ENCODE measurements at regions not wholly inside any gene's neighbourhood (a gene's known extent, or its start where the extent isn't known, plus 50 kb on each side); places are given as distances from the start of the nearest gene placed in this dataset.

- Histone ChIP-seq H3K9me2 (replicated peaks; ENCODE audit: control insufficient read depth, low read length) (no peaks in the 10 kb centered on the region), H3K4me2 (ENCODE audit: low read length) (no peak overlapping the region), H4K20me1 (ENCODE audit: control insufficient read depth, insufficient read depth, low read depth, low read length) (no peaks in the 10 kb centered on the region), H3K27me3 (ENCODE audit: control insufficient read depth, low read length) (no peaks in the 10 kb centered on the region), H3K4me1 (ENCODE audit: control insufficient read depth, low read length) (no peaks in the 10 kb centered on the region), H3K27ac (ENCODE audit: low read depth, low read length) (no peak overlapping the region), H3F3A (ENCODE audit: control insufficient read depth, insufficient read depth) (no peaks in the 10 kb centered on the region), H3K4me3 (ENCODE audit: low read length) (no peak overlapping the region), H3K36me3 (ENCODE audit: control insufficient read depth, low read length) (no peaks in the 10 kb centered on the region), H3K79me2 (ENCODE audit: control insufficient read depth, low read length) (no peaks in the 10 kb centered on the region), H3K9me3 (ENCODE audit: control insufficient read depth, insufficient read depth, low read length) (no peaks in the 10 kb centered on the region)
- TF ChIP-seq EZH2phosphoT487 (IDR thresholded peaks at IDR 0.05; ENCODE audit: borderline replicate concordance, low read length) (no peak), CTCF (IDR thresholded peaks at IDR 0.05; ENCODE audit: low read depth, low read length, poor library complexity, severe bottlenecking) (no peak)
Measured at GRCh38 chr4:62544428-62544827, 1344.3 kb downstream of the ADGRL3 start.

DNA sequence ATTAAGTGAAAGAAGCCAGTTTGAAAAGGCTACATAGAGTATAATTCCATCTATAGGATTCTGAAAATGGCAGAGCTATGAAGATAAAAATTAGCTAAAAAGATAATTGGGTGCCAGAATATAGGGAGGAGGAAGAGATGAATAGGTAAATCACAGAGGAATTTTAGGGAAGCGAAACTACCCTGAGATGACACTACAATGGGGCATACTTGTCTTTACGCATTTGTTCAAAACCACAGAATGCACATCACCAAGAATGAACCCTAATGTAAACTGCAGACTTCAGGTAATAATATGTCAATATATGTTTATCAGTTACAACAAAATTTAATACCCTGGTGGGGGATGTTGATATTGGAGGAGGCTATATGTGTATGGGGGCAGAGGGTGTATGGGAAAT, 1342.9 kb downstream of the ADGRL3 start:
- H3K4me1 ChIP-seq (ENCODE audit: control insufficient read depth, low read length) = no peaks in the 10 kb centered on the region
- H3K9me2 ChIP-seq (replicated peaks; ENCODE audit: control insufficient read depth, low read length) = no peaks in the 10 kb centered on the region
- H3K27ac ChIP-seq (ENCODE audit: low read depth, low read length) = no peak overlapping the region
- TF ChIP-seq CTCF (IDR thresholded peaks at IDR 0.05; ENCODE audit: low read depth, low read length, poor library complexity, severe bottlenecking) = no peak
- TF ChIP-seq EZH2phosphoT487 (IDR thresholded peaks at IDR 0.05; ENCODE audit: borderline replicate concordance, low read length) = no peak
- H3K9me3 ChIP-seq (ENCODE audit: control insufficient read depth, insufficient read depth, low read length) = no peaks in the 10 kb centered on the region
- H3K79me2 ChIP-seq (ENCODE audit: control insufficient read depth, low read length) = no peaks in the 10 kb centered on the region
- no peaks in the 10 kb centered on the region for H3F3A ChIP-seq (ENCODE audit: control insufficient read depth, insufficient read depth)
- no peaks in the 10 kb centered on the region for H3K27me3 ChIP-seq (ENCODE audit: control insufficient read depth, low read length)
- H3K4me2 ChIP-seq (ENCODE audit: low read length) = no peak overlapping the region
- no peak overlapping the region for H3K4me3 ChIP-seq (ENCODE audit: low read length)
- H3K36me3 ChIP-seq (ENCODE audit: control insufficient read depth, low read length) = no peaks in the 10 kb centered on the region
- no peaks in the 10 kb centered on the region for H4K20me1 ChIP-seq (ENCODE audit: control insufficient read depth, insufficient read depth, low read depth, low read length)

- no peaks in the 10 kb centered on the region for H4K20me1 ChIP-seq (ENCODE audit: control insufficient read depth, insufficient read depth, low read depth, low read length)
- H3K4me3 ChIP-seq (ENCODE audit: low read length) = no peak overlapping the region
- TF ChIP-seq EZH2phosphoT487 (IDR thresholded peaks at IDR 0.05; ENCODE audit: borderline replicate concordance, low read length) (no peak), CTCF (IDR thresholded peaks at IDR 0.05; ENCODE audit: low read depth, low read length, poor library complexity, severe bottlenecking) (no peak)
- no peaks in the 10 kb centered on the region for H3K36me3 ChIP-seq (ENCODE audit: control insufficient read depth, low read length)
- H3K27ac ChIP-seq (ENCODE audit: low read depth, low read length) = no peak overlapping the region
- no peaks in the 10 kb centered on the region for H3F3A ChIP-seq (ENCODE audit: control insufficient read depth, insufficient read depth)
- no peaks in the 10 kb centered on the region for H3K27me3 ChIP-seq (ENCODE audit: control insufficient read depth, low read length)
- H3K9me2 ChIP-seq (replicated peaks; ENCODE audit: control insufficient read depth, low read length) = no peaks in the 10 kb centered on the region
- H3K4me2 ChIP-seq (ENCODE audit: low read length) = no peak overlapping the region
- no peaks in the 10 kb centered on the region for H3K4me1 ChIP-seq (ENCODE audit: control insufficient read depth, low read length)
- H3K9me3 ChIP-seq (ENCODE audit: control insufficient read depth, insufficient read depth, low read length) = no peaks in the 10 kb centered on the region
- no peaks in the 10 kb centered on the region for H3K79me2 ChIP-seq (ENCODE audit: control insufficient read depth, low read length)
Measured at GRCh38 chr4:62533573-62533972, 1333.4 kb downstream of the ADGRL3 start.

GRCh38 chr4:62531731-62532130, 1331.6 kb downstream of the ADGRL3 start:
- Histone ChIP-seq H3K4me1 (ENCODE audit: control insufficient read depth, low read length) (no peaks in the 10 kb centered on the region), H3K27me3 (ENCODE audit: control insufficient read depth, low read length) (no peaks in the 10 kb centered on the region), H3K4me3 (ENCODE audit: low read length) (no peak overlapping the region), H3K36me3 (ENCODE audit: control insufficient read depth, low read length) (no peaks in the 10 kb centered on the region), H4K20me1 (ENCODE audit: control insufficient read depth, insufficient read depth, low read depth, low read length) (no peaks in the 10 kb centered on the region), H3K4me2 (ENCODE audit: low read length) (no peak overlapping the region), H3K9me3 (ENCODE audit: control insufficient read depth, insufficient read depth, low read length) (no peaks in the 10 kb centered on the region), H3K79me2 (ENCODE audit: control insufficient read depth, low read length) (no peaks in the 10 kb centered on the region), H3F3A (ENCODE audit: control insufficient read depth, insufficient read depth) (no peaks in the 10 kb centered on the region), H3K9me2 (replicated peaks; ENCODE audit: control insufficient read depth, low read length) (no peaks in the 10 kb centered on the region), H3K27ac (ENCODE audit: low read depth, low read length) (no peak overlapping the region)
- TF ChIP-seq CTCF (IDR thresholded peaks at IDR 0.05; ENCODE audit: low read depth, low read length, poor library complexity, severe bottlenecking) (no peak), EZH2phosphoT487 (IDR thresholded peaks at IDR 0.05; ENCODE audit: borderline replicate concordance, low read length) (no peak)

Data from DOHH2 (cell line).